ENCODE measurements at regions not wholly inside any gene's neighbourhood (a gene's known extent, or its start where the extent isn't known, plus 50 kb on each side); places are given as distances from the start of the nearest gene placed in this dataset.

GRCh38 chr18:44048435-44048834, 632.3 kb upstream of the SETBP1 start:
- no peak for TF ChIP-seq EZH2 (IDR thresholded peaks at IDR 0.05; ENCODE audit: low read length)
- dilution Hi-C loops (cut with MboI; ENCODE audit: extremely low pct_ligation_motif_present, low sequenced_read_pairs), result no loop called here
- Histone ChIP-seq H3K4me1 (ENCODE audit: control insufficient read depth, extremely low read depth, insufficient read depth, low read length) (no peaks in the 10 kb centered on the region), H4K20me1 (ENCODE audit: control insufficient read depth, extremely low read depth, insufficient read depth, low read length) (no peaks in the 10 kb centered on the region), H3K27me3 (ENCODE audit: control insufficient read depth, extremely low read depth, insufficient read depth, low read length) (no peaks in the 10 kb centered on the region), H2AFZ (ENCODE audit: control insufficient read depth, low read length) (no peak overlapping the region), H3K4me3 (ENCODE audit: control insufficient read depth in 2 of 3, extremely low read depth in 1 of 3, insufficient read depth in 2 of 3, low read depth in 1 of 3, low read length in 3 of 3) (no peak overlapping the region), H3K9ac (ENCODE audit: control insufficient read depth, extremely low read depth, insufficient read depth, low read length) (no peak overlapping the region), H3K4me2 (ENCODE audit: control insufficient read depth, extremely low read depth, insufficient read depth, low read depth, low read length) (no peak overlapping the region), H3K36me3 (ENCODE audit: control insufficient read depth in 2 of 2, extremely low read depth in 1 of 2, insufficient read depth in 2 of 2, low read length in 2 of 2) (no peaks in the 10 kb centered on the region), H3K9me1 (ENCODE audit: control insufficient read depth, extremely low read depth, insufficient read depth, low read length) (no peaks in the 10 kb centered on the region), H3K27ac (ENCODE audit: control insufficient read depth, insufficient read depth, low read length) (no peak overlapping the region), H3K9me3 (ENCODE audit: control insufficient read depth, low read depth, low read length) (no peaks in the 10 kb centered on the region), H3K79me2 (ENCODE audit: control insufficient read depth, insufficient read depth, low read length) (no peaks in the 10 kb centered on the region)
- DNase-seq (ENCODE audit: low read depth, low spot score) (no peak), FAIRE-seq (no peak)

- Histone ChIP-seq H3K27me3 (ENCODE audit: control insufficient read depth, extremely low read depth, insufficient read depth, low read length) (no peaks in the 10 kb centered on the region), H3K9ac (ENCODE audit: control insufficient read depth, extremely low read depth, insufficient read depth, low read length) (no peak overlapping the region), H4K20me1 (ENCODE audit: control insufficient read depth, extremely low read depth, insufficient read depth, low read length) (no peaks in the 10 kb centered on the region), H2AFZ (ENCODE audit: control insufficient read depth, low read length) (no peak overlapping the region), H3K4me3 (ENCODE audit: control insufficient read depth in 2 of 3, extremely low read depth in 1 of 3, insufficient read depth in 2 of 3, low read depth in 1 of 3, low read length in 3 of 3) (no peak overlapping the region), H3K36me3 (ENCODE audit: control insufficient read depth in 2 of 2, extremely low read depth in 1 of 2, insufficient read depth in 2 of 2, low read length in 2 of 2) (no peaks in the 10 kb centered on the region), H3K4me1 (ENCODE audit: control insufficient read depth, extremely low read depth, insufficient read depth, low read length) (no peaks in the 10 kb centered on the region), H3K9me1 (ENCODE audit: control insufficient read depth, extremely low read depth, insufficient read depth, low read length) (no peaks in the 10 kb centered on the region), H3K27ac (ENCODE audit: control insufficient read depth, insufficient read depth, low read length) (no peak overlapping the region), H3K4me2 (ENCODE audit: control insufficient read depth, extremely low read depth, insufficient read depth, low read depth, low read length) (no peak overlapping the region), H3K9me3 (ENCODE audit: control insufficient read depth, low read depth, low read length) (no peaks in the 10 kb centered on the region), H3K79me2 (ENCODE audit: control insufficient read depth, insufficient read depth, low read length) (no peaks in the 10 kb centered on the region)
- dilution Hi-C loops (cut with MboI; ENCODE audit: extremely low pct_ligation_motif_present, low sequenced_read_pairs), result no loop called here
- TF ChIP-seq CTCF (optimal IDR thresholded peaks at IDR 0.05 in 1 of 3, IDR thresholded peaks at IDR 0.05 in 1 of 3, conservative IDR thresholded peaks at IDR 0.05 in 1 of 3; ENCODE audit: extremely low read depth in 1 of 3, insufficient read depth in 2 of 3, low read length in 3 of 3) (no peak), EZH2 (IDR thresholded peaks at IDR 0.05; ENCODE audit: low read length) (no peak)
- no peak for FAIRE-seq
- DNase-seq (ENCODE audit: low read depth, low spot score), result no peak
Measured at GRCh38 chr18:44048846-44049245, 631.8 kb upstream of the SETBP1 start.

- no peak overlapping the region for H3K4me2 ChIP-seq (ENCODE audit: control insufficient read depth, extremely low read depth, insufficient read depth, low read depth, low read length)
- TF ChIP-seq EZH2 (IDR thresholded peaks at IDR 0.05; ENCODE audit: low read length), result no peak
- no peak for TF ChIP-seq CTCF (optimal IDR thresholded peaks at IDR 0.05 in 1 of 3, IDR thresholded peaks at IDR 0.05 in 1 of 3, conservative IDR thresholded peaks at IDR 0.05 in 1 of 3; ENCODE audit: extremely low read depth in 1 of 3, insufficient read depth in 2 of 3, low read length in 3 of 3)
- H4K20me1 ChIP-seq (ENCODE audit: control insufficient read depth, extremely low read depth, insufficient read depth, low read length), result no peaks in the 10 kb centered on the region
- no peak overlapping the region for H3K27ac ChIP-seq (ENCODE audit: control insufficient read depth, insufficient read depth, low read length)
- no peak for FAIRE-seq
- H3K27me3 ChIP-seq (ENCODE audit: control insufficient read depth, extremely low read depth, insufficient read depth, low read length), result no peaks in the 10 kb centered on the region
- no peaks in the 10 kb centered on the region for H3K79me2 ChIP-seq (ENCODE audit: control insufficient read depth, insufficient read depth, low read length)
- H3K4me1 ChIP-seq (ENCODE audit: control insufficient read depth, extremely low read depth, insufficient read depth, low read length), result no peaks in the 10 kb centered on the region
- H3K36me3 ChIP-seq (ENCODE audit: control insufficient read depth in 2 of 2, extremely low read depth in 1 of 2, insufficient read depth in 2 of 2, low read length in 2 of 2), result no peaks in the 10 kb centered on the region
- no peak overlapping the region for H3K9ac ChIP-seq (ENCODE audit: control insufficient read depth, extremely low read depth, insufficient read depth, low read length)
- H3K9me3 ChIP-seq (ENCODE audit: control insufficient read depth, low read depth, low read length), result no peaks in the 10 kb centered on the region
- dilution Hi-C loops (cut with MboI; ENCODE audit: extremely low pct_ligation_motif_present, low sequenced_read_pairs), result no loop called here
- H2AFZ ChIP-seq (ENCODE audit: control insufficient read depth, low read length), result no peak overlapping the region
- no peak for DNase-seq (ENCODE audit: low read depth, low spot score)
- H3K4me3 ChIP-seq (ENCODE audit: control insufficient read depth in 2 of 3, extremely low read depth in 1 of 3, insufficient read depth in 2 of 3, low read depth in 1 of 3, low read length in 3 of 3), result no peak overlapping the region
- no peaks in the 10 kb centered on the region for H3K9me1 ChIP-seq (ENCODE audit: control insufficient read depth, extremely low read depth, insufficient read depth, low read length)
Measured at GRCh38 chr18:44051026-44051425, 629.7 kb upstream of the SETBP1 start.

Data from keratinocyte (primary cell).